ENCODE measurements at regions not wholly inside any gene's neighbourhood (a gene's known extent, or its start where the extent isn't known, plus 50 kb on each side); places are given as distances from the start of the nearest gene placed in this dataset.

DNA sequence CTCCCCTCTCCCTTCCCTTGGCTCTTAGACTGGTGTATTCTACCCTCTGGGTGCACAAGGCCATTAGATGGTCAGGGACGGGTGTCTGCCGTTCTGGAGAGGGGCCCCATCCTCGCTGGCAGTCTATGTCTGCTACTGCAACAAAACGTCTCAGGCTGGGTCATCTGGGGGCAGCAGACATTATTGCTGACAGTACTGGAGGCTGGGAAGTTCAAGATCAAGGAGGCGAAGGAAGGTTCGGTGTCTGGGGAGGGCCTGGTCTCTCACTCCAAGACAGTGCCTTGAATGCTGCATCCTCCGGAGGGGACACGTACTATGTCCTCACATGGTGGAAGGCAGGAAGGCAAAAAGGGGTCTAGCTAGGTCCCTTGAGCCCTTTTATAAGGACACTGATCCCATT lies 93.4 kb upstream of the COL5A1 start (continued):
- TF ChIP-seq CREB1 (IDR thresholded peaks at IDR 0.05) (no peak), CHD1 (IDR thresholded peaks at IDR 0.05; ENCODE audit: low read depth, low read length) (no peak), KDM1A (IDR thresholded peaks at IDR 0.05; ENCODE audit: borderline replicate concordance, low read length) (no peak)
